PFSK-1 (cell line): ENCODE measurements at regions not wholly inside any gene's neighbourhood (a gene's known extent, or its start where the extent isn't known, plus 50 kb on each side); places are given as distances from the start of the nearest gene placed in this dataset.

Experiments
- POLR2AphosphoS5 ChIP-seq: IDR thresholded peaks from 2 replicates; pipeline ENCODE4 v1.6.1; 2012; ENCODE audit warnings: low read depth, mild to moderate bottlenecking, control low read depth, low read length, moderate library complexity
- TAF1 ChIP-seq: IDR thresholded peaks from 2 replicates; pipeline ENCODE4 v1.6.1; 2012; ENCODE audit warnings: low read length, control low read depth, borderline replicate concordance; ENCODE audit not compliant: insufficient read depth
- TF ChIP-seq, protein P1 (sequence below), 2 experiments: IDR thresholded peaks; 2 replicates each; pipeline versions ENCODE4 v1.6.1 to v1.8.0; 2011 to 2012; ENCODE audit warnings: low read depth in 2 of 2, low read length in 2 of 2, control low read depth in 1 of 2, inconsistent platforms in 1 of 2, mild to moderate bottlenecking in 1 of 2, moderate library complexity in 1 of 2; ENCODE audit not compliant: insufficient read depth in 1 of 2

GRCh38 chr5:2417301-2417700, 334.2 kb downstream of the IRX2 start:
- TF ChIP-seq TAF1 (no peak), POLR2AphosphoS5 (no peak)
- TF ChIP-seq, protein P1, sequence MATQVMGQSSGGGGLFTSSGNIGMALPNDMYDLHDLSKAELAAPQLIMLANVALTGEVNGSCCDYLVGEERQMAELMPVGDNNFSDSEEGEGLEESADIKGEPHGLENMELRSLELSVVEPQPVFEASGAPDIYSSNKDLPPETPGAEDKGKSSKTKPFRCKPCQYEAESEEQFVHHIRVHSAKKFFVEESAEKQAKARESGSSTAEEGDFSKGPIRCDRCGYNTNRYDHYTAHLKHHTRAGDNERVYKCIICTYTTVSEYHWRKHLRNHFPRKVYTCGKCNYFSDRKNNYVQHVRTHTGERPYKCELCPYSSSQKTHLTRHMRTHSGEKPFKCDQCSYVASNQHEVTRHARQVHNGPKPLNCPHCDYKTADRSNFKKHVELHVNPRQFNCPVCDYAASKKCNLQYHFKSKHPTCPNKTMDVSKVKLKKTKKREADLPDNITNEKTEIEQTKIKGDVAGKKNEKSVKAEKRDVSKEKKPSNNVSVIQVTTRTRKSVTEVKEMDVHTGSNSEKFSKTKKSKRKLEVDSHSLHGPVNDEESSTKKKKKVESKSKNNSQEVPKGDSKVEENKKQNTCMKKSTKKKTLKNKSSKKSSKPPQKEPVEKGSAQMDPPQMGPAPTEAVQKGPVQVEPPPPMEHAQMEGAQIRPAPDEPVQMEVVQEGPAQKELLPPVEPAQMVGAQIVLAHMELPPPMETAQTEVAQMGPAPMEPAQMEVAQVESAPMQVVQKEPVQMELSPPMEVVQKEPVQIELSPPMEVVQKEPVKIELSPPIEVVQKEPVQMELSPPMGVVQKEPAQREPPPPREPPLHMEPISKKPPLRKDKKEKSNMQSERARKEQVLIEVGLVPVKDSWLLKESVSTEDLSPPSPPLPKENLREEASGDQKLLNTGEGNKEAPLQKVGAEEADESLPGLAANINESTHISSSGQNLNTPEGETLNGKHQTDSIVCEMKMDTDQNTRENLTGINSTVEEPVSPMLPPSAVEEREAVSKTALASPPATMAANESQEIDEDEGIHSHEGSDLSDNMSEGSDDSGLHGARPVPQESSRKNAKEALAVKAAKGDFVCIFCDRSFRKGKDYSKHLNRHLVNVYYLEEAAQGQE (IDR thresholded peaks at IDR 0.05; ENCODE audit: insufficient read depth in 1 of 2, low read depth in 2 of 2, low read length in 2 of 2) = no peak
